ENCODE measurements at regions not wholly inside any gene's neighbourhood (a gene's known extent, or its start where the extent isn't known, plus 50 kb on each side); places are given as distances from the start of the nearest gene placed in this dataset.

- Histone ChIP-seq H3K27ac (ENCODE audit: low read depth, low read length) (no peak overlapping the region), H3K27me3 (ENCODE audit: control insufficient read depth, insufficient read depth, low read length) (no peaks in the 10 kb centered on the region), H3K9me3 (ENCODE audit: control insufficient read depth, insufficient read depth, low read length) (no peaks in the 10 kb centered on the region; the same call in 1 of the 2 replicates), H3K4me3 (ENCODE audit: low read depth, low read length) (no peak overlapping the region)
- no peak for TF ChIP-seq CTCF (IDR thresholded peaks at IDR 0.05; ENCODE audit: low read depth, low read length)
- CTCF ChIA-PET, result interaction anchor here (1.1 kb wide), 1 partner anchor 68 kb away, joined by 3 read pairs; no protein-coding TSS in a partner anchor
- POLR2A ChIA-PET, result no interaction called here
- no peak for DNase-seq (ENCODE audit: low read depth, low spot score)
These were observed 185.1 kb downstream of the CDH26 start for GRCh38 chr20:60143261-60143842.

- H3K4me3 ChIP-seq (ENCODE audit: low read depth, low read length), result no peak overlapping the region
- no peak for DNase-seq (ENCODE audit: low read depth, low spot score)
- TF ChIP-seq CTCF (IDR thresholded peaks at IDR 0.05; ENCODE audit: low read depth, low read length), result no peak
- H3K27ac ChIP-seq (ENCODE audit: low read depth, low read length), result no peak overlapping the region
- ChIA-PET POLR2A (no interaction called here), CTCF (no interaction called here)
- no peaks in the 10 kb centered on the region for H3K27me3 ChIP-seq (ENCODE audit: control insufficient read depth, insufficient read depth, low read length)
- no peaks in the 10 kb centered on the region for H3K9me3 ChIP-seq (ENCODE audit: control insufficient read depth, insufficient read depth, low read length)
These were observed 186.2 kb downstream of the CDH26 start for GRCh38 chr20:60144404-60144803.

DNA sequence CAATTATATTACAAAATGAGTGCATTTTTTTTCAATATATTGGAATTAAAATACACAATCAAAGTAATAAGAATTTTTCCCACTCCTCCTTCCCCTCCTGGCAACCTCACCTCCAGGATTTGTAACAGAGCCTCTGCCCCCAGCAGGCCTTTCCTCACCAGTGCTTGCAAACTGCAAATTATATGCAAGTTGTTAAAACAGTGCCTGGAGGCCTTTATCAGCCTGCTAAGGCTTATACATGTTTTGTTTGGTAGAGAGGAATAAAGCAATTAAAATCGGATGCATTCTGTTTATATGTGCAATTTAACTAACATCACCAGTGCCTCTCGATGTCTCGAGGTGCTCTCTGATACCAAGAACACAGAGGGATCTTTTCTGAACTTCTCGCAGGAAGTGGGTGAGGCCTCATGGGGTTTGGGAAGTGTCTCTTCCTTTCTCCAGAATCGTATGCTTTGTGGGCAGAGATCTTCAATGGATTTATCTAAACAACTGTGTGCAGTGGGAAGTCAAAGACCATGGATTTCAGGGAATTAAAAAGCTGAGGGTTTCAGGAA lies 186.8 kb downstream of the CDH26 start:
- Histone ChIP-seq H3K9me3 (ENCODE audit: control insufficient read depth, insufficient read depth, low read length) (no peaks in the 10 kb centered on the region), H3K27me3 (ENCODE audit: control insufficient read depth, insufficient read depth, low read length) (no peaks in the 10 kb centered on the region), H3K27ac (ENCODE audit: low read depth, low read length) (no peak overlapping the region), H3K4me3 (ENCODE audit: low read depth, low read length) (no peak overlapping the region)
- ChIA-PET CTCF (no interaction called here), POLR2A (no interaction called here)
- no peak for TF ChIP-seq CTCF (IDR thresholded peaks at IDR 0.05; ENCODE audit: low read depth, low read length)
- no peak for DNase-seq (ENCODE audit: low read depth, low spot score)

DNA sequence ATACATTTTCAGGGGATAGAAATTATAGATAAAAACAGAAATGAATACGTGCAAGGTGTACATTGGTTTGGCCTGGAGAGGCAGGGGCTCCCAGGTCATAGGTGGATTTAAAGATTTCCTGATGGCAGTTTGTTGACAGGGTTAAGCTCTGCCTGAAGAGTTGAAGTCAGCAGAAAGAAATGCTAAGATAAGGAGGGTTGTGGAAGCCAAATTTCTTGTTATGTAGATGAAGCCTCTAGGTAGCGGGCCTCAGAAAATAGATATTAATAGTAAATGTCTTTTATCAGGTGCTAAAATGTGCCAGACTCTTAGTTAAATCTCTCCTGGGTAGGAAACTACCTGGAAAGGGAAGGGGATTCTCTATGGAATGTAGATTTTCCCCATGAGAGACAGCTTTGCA lies 188.8 kb downstream of the CDH26 start:
- no peaks in the 10 kb centered on the region for H3K9me3 ChIP-seq (ENCODE audit: control insufficient read depth, insufficient read depth, low read length)
- DNase-seq (ENCODE audit: low read depth, low spot score), result no peak
- ChIA-PET POLR2A (no interaction called here), CTCF (no interaction called here)
- H3K27ac ChIP-seq (ENCODE audit: low read depth, low read length), result no peak overlapping the region
- no peak for TF ChIP-seq CTCF (IDR thresholded peaks at IDR 0.05; ENCODE audit: low read depth, low read length)
- no peak overlapping the region for H3K4me3 ChIP-seq (ENCODE audit: low read depth, low read length)
- H3K27me3 ChIP-seq (ENCODE audit: control insufficient read depth, insufficient read depth, low read length), result no peaks in the 10 kb centered on the region

GRCh38 chr20:60148885-60149284 lies 190.7 kb downstream of the CDH26 start:
- Histone ChIP-seq H3K4me3 (ENCODE audit: low read depth, low read length) (no peak overlapping the region), H3K27ac (ENCODE audit: low read depth, low read length) (no peak overlapping the region), H3K9me3 (ENCODE audit: control insufficient read depth, insufficient read depth, low read length) (no peaks in the 10 kb centered on the region), H3K27me3 (ENCODE audit: control insufficient read depth, insufficient read depth, low read length) (no peaks in the 10 kb centered on the region)
- no peak for TF ChIP-seq CTCF (IDR thresholded peaks at IDR 0.05; ENCODE audit: low read depth, low read length)
- ChIA-PET POLR2A (no interaction called here), CTCF (no interaction called here)
- DNase-seq (ENCODE audit: low read depth, low spot score), result no peak

Measured in AG04450 (cell line).